OCI-LY1 (cell line): ENCODE measurements at regions not wholly inside any gene's neighbourhood (a gene's known extent, or its start where the extent isn't known, plus 50 kb on each side); places are given as distances from the start of the nearest gene placed in this dataset.

Source experiments
- H2AFZ ChIP-seq: fragments of 200-600 bp; sonication (generic), shearing (Covaris generic); 2 replicates; pipeline ENCODE4 v1.6.0; 2014; ENCODE audit warnings: antibody characterized with exemption, mild to moderate bottlenecking, low read length
- H3F3A ChIP-seq: fragments of 200-600 bp; sonication (generic), shearing (Covaris generic); 2 replicates; pipeline ENCODE4 v1.6.0; 2014; ENCODE audit warnings: mild to moderate bottlenecking, antibody characterized with exemption, low read length, moderate library complexity; ENCODE audit not compliant: insufficient read depth
- H3K27ac ChIP-seq: fragments of 200-600 bp; sonication (generic); 2 replicates; pipeline ENCODE4 v1.5.1; 2014; ENCODE audit warnings: low read length, mixed run types, mild to moderate bottlenecking, low read depth; ENCODE audit not compliant: poor library complexity, severe bottlenecking
- H3K27me3 ChIP-seq: fragments of 200-600 bp; sonication (generic); 2 replicates; pipeline ENCODE4 v1.6.0; 2014; ENCODE audit warnings: antibody characterized with exemption, mild to moderate bottlenecking, low read length, moderate library complexity; ENCODE audit not compliant: insufficient read depth
- H3K36me3 ChIP-seq: fragments of 200-600 bp; sonication (generic); 2 replicates; pipeline ENCODE4 v1.6.1; 2014; ENCODE audit warnings: mild to moderate bottlenecking, antibody characterized with exemption, low read length, moderate library complexity, mixed read lengths; ENCODE audit not compliant: insufficient read depth
- H3K4me1 ChIP-seq: fragments of 200-600 bp; sonication (generic); 2 replicates; pipeline ENCODE4 v1.5.1; 2014; ENCODE audit warnings: mild to moderate bottlenecking, low read length, moderate library complexity; ENCODE audit not compliant: insufficient read depth, severe bottlenecking
- H3K4me2 ChIP-seq: fragments of 200-600 bp; sonication (generic), shearing (Covaris generic); 2 replicates; pipeline ENCODE4 v1.6.1; 2014; ENCODE audit warnings: low read length
- H3K4me3 ChIP-seq: fragments of 200-600 bp; sonication (generic); 2 replicates; pipeline ENCODE4 v1.5.1; 2014; ENCODE audit warnings: low read length, low read depth, mild to moderate bottlenecking, mixed read lengths; ENCODE audit not compliant: poor library complexity, severe bottlenecking
- H3K79me2 ChIP-seq: fragments of 200-600 bp; shearing (Covaris generic); 2 replicates; pipeline ENCODE4 v1.6.1; 2016; ENCODE audit warnings: mixed run types, low read length, mixed read lengths; ENCODE audit not compliant: insufficient read depth
- H3K9ac ChIP-seq: fragments of 200-600 bp; sonication (generic), shearing (Covaris generic); 2 replicates; pipeline ENCODE4 v1.6.1; 2014; ENCODE audit warnings: mild to moderate bottlenecking, low read length, mixed read lengths
- H3K9me2 ChIP-seq: fragments of 200-600 bp; sonication (generic), shearing (Covaris generic); 2 replicates; pipeline ENCODE4 v1.6.1; 2014; ENCODE audit warnings: low read depth, mild to moderate bottlenecking, low read length, mixed read lengths
- H3K9me3 ChIP-seq: fragments of 200-600 bp; shearing (Covaris generic); 2 replicates; pipeline ENCODE4 v1.6.1; 2014; ENCODE audit warnings: low read length, mixed read lengths
- H4K20me1 ChIP-seq: fragments of 200-600 bp; sonication (generic), shearing (Covaris generic); 2 replicates; pipeline ENCODE4 v1.6.0; 2016; ENCODE audit warnings: mild to moderate bottlenecking, low read length; ENCODE audit not compliant: insufficient read depth
- CTCF ChIP-seq: fragments of 200-600 bp; sonication (generic), shearing (Covaris generic); IDR thresholded peaks from 2 replicates; pipeline ENCODE4 v1.5.1; 2017; ENCODE audit warnings: mild to moderate bottlenecking, antibody characterized with exemption, low read length, moderate library complexity, mixed read lengths
- EZH2 ChIP-seq: fragments of 200-600 bp; sonication (generic), shearing (Covaris generic); IDR thresholded peaks from 2 replicates; pipeline ENCODE4 v1.8.0; 2017; ENCODE audit warnings: borderline replicate concordance, mixed run types, mild to moderate bottlenecking, antibody characterized with exemption, low read length, moderate library complexity, mixed read lengths

GRCh38 chr6:163761481-163761880 lies 347.0 kb downstream of the QKI start:
- Histone ChIP-seq H3K36me3 (no peaks in the 10 kb centered on the region; the same call in 1 of the 2 replicates), H3K9ac (no peak overlapping the region), H3K9me3 (peaks cover 10% of the 10 kb centered on the region; the same call in 1 of the 2 replicates), H3K4me2 (no peak overlapping the region), H4K20me1 (no peaks in the 10 kb centered on the region), H3K79me2 (no peaks in the 10 kb centered on the region), H3K4me3 (no peak overlapping the region), H3K9me2 (no peaks in the 10 kb centered on the region), H3K27me3 (no peaks in the 10 kb centered on the region), H3K27ac (no peak overlapping the region), H3K4me1 (peaks cover 21% of the 10 kb centered on the region), H2AFZ (no peak overlapping the region), H3F3A (no peaks in the 10 kb centered on the region)
- TF ChIP-seq CTCF, result no peak
- TF ChIP-seq EZH2, result no peak

GRCh38 chr6:163760860-163761259 lies 346.3 kb downstream of the QKI start:
- H2AFZ ChIP-seq, result no peak overlapping the region
- no peaks in the 10 kb centered on the region for H3K9me2 ChIP-seq
- no peaks in the 10 kb centered on the region for H3K27me3 ChIP-seq
- H3K4me1 ChIP-seq, result peaks cover 26% of the 10 kb centered on the region
- no peaks in the 10 kb centered on the region for H3F3A ChIP-seq
- H3K4me3 ChIP-seq, result no peak overlapping the region
- H3K36me3 ChIP-seq, result no peaks in the 10 kb centered on the region; the same call in 1 of the 2 replicates
- H3K9me3 ChIP-seq, result peaks cover 10% of the 10 kb centered on the region; the same call in 1 of the 2 replicates
- no peaks in the 10 kb centered on the region for H4K20me1 ChIP-seq
- H3K9ac ChIP-seq, result no peak overlapping the region
- H3K79me2 ChIP-seq, result no peaks in the 10 kb centered on the region
- no peak overlapping the region for H3K4me2 ChIP-seq
- no peak overlapping the region for H3K27ac ChIP-seq
- no peak for TF ChIP-seq CTCF

GRCh38 chr6:163759542-163759941 lies 345.0 kb downstream of the QKI start:
- Histone ChIP-seq H3K27me3 (no peaks in the 10 kb centered on the region), H3K9me2 (no peaks in the 10 kb centered on the region), H4K20me1 (no peaks in the 10 kb centered on the region), H3K9ac (no peak overlapping the region), H3K4me3 (no peak overlapping the region), H3K4me1 (peaks cover 25% of the 10 kb centered on the region), H3K4me2 (no peak overlapping the region), H3K36me3 (no peaks in the 10 kb centered on the region; the same call in 1 of the 2 replicates), H2AFZ (no peak overlapping the region), H3K27ac (no peak overlapping the region), H3K79me2 (no peaks in the 10 kb centered on the region), H3K9me3 (peaks cover 10% of the 10 kb centered on the region; the same call in 1 of the 2 replicates), H3F3A (no peaks in the 10 kb centered on the region)
- TF ChIP-seq CTCF (no peak), EZH2 (no peak)
